Esophagus muscularis mucosa (tissue), 4 donors: ENCODE measurements at regions not wholly inside any gene's neighbourhood (a gene's known extent, or its start where the extent isn't known, plus 50 kb on each side); places are given as distances from the start of the nearest gene placed in this dataset.

Source experiments
- CTCF ChIP-seq, 3 experiments: fragments of 200-600 bp in 2 of 3; fragments of 450-650 bp in 1 of 3; sonication (generic) in 2 of 3; IDR thresholded peaks; one replicate each; pipeline ENCODE4 v1.5.1; 2017 to 2019; ENCODE audit warnings: antibody characterized with exemption in 3 of 3, mild to moderate bottlenecking in 2 of 3, moderate library complexity in 1 of 3
- EP300 ChIP-seq: sonication (generic); formaldehyde crosslinking; IDR thresholded peaks from one replicate; pipeline ENCODE4 v1.6.1; 2017; ENCODE audit warnings: antibody characterized with exemption
- POLR2A ChIP-seq: fragments of 450-650 bp; IDR thresholded peaks from one replicate; pipeline ENCODE4 v1.6.1; 2017; ENCODE audit warnings: antibody characterized with exemption, moderate library complexity, mild to moderate bottlenecking, low read depth
- POLR2AphosphoS5 ChIP-seq, 2 donors: sonication (generic); formaldehyde crosslinking; IDR thresholded peaks; one replicate each; pipeline ENCODE4 v1.6.1; 2017; ENCODE audit warnings: antibody characterized with exemption in 2 of 2

GRCh38 chrX:36898301-36898700 is 109.9 kb upstream of the FAM47C start:
- TF ChIP-seq CTCF (IDR thresholded peaks at IDR 0.05) (no peak), POLR2A (no peak), EP300 (no peak), POLR2AphosphoS5 (IDR thresholded peaks at IDR 0.05) (no peak)
